Right lobe of liver (tissue), 4 donors: ENCODE measurements at regions not wholly inside any gene's neighbourhood (a gene's known extent, or its start where the extent isn't known, plus 50 kb on each side); places are given as distances from the start of the nearest gene placed in this dataset.

ENCODE experiments used
- POLR2A ChIP-seq: fragments of 450-650 bp; IDR thresholded peaks from one replicate; pipeline ENCODE4 v1.6.1; 2017; ENCODE audit warnings: antibody characterized with exemption, mild to moderate bottlenecking
- TF ChIP-seq, protein P1 (sequence below), 4 donors: fragments of 200-600 bp in 3 of 4; fragments of 450-650 bp in 1 of 4; IDR thresholded peaks; one replicate each; pipeline versions ENCODE4 v1.5.1 to v1.8.0; 2016 to 2022; ENCODE audit warnings: antibody characterized with exemption in 4 of 4, mild to moderate bottlenecking in 2 of 4
- donor health status: DM: no; HTN: no; CAD: no.
- donor health status: DM: no; HTN: no; CAD: no.
- donor health status: DM: no; HTN: yes; CAD: no.

DNA sequence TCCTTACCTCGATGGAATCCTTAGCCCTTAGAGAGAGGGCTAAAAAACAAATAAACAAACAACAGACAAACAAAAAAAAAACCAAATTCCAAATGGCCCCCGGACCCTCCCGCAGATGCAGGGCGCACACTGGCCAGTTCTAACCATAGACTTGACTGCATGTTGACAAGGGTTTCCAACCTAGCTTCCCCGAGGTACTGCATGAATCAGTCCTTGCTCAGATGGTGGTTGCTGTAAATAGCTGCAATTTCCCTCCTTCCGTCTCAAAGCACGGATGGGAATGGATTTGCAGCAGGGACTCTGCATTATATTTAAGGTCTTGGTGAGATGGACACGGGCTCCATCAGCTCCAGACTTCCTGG is 162.8 kb downstream of the CD47 start:
- TF ChIP-seq, protein P1, sequence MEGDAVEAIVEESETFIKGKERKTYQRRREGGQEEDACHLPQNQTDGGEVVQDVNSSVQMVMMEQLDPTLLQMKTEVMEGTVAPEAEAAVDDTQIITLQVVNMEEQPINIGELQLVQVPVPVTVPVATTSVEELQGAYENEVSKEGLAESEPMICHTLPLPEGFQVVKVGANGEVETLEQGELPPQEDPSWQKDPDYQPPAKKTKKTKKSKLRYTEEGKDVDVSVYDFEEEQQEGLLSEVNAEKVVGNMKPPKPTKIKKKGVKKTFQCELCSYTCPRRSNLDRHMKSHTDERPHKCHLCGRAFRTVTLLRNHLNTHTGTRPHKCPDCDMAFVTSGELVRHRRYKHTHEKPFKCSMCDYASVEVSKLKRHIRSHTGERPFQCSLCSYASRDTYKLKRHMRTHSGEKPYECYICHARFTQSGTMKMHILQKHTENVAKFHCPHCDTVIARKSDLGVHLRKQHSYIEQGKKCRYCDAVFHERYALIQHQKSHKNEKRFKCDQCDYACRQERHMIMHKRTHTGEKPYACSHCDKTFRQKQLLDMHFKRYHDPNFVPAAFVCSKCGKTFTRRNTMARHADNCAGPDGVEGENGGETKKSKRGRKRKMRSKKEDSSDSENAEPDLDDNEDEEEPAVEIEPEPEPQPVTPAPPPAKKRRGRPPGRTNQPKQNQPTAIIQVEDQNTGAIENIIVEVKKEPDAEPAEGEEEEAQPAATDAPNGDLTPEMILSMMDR (IDR thresholded peaks at IDR 0.05) = no peak
- no peak for TF ChIP-seq POLR2A
